K562 (cell line): ENCODE measurements at regions not wholly inside any gene's neighbourhood (a gene's known extent, or its start where the extent isn't known, plus 50 kb on each side); places are given as distances from the start of the nearest gene placed in this dataset.

Experiments used
- CREB3 ChIP-seq: fragments of 450-650 bp; conservative IDR thresholded peaks from 2 replicates; pipeline ENCODE4 v1.6.1; 2016; ENCODE audit warnings: missing genetic modification characterization, low read depth, mild to moderate bottlenecking, missing compliant biosample characterization, moderate library complexity
- CTCFL ChIP-seq: IDR thresholded peaks from 2 replicates; pipeline ENCODE4 v1.6.1; 2011; ENCODE audit warnings: borderline replicate concordance, low read depth, mild to moderate bottlenecking, moderate library complexity, low read length; ENCODE audit not compliant: insufficient read depth, poor library complexity, severe bottlenecking
- HMG20B ChIP-seq: fragments of 250-450 bp; sonication (Bioruptor Pico); IDR thresholded peaks from 2 replicates; pipeline ENCODE4 v1.5.0; 2021; ENCODE audit warnings: mild to moderate bottlenecking
- LARP7 ChIP-seq: fragments of 450-650 bp; IDR thresholded peaks from 2 replicates; pipeline ENCODE4 v1.6.1; 2016
- PBX2 ChIP-seq, 2 experiments: IDR thresholded peaks in 1 of 2; conservative IDR thresholded peaks in 1 of 2; 2 replicates each; pipeline ENCODE4 v1.6.1; 2016; ENCODE audit warnings: low read depth in 2 of 2, mild to moderate bottlenecking in 1 of 2, missing compliant biosample characterization in 1 of 2, missing genetic modification characterization in 1 of 2, moderate library complexity in 1 of 2
- PHB2 ChIP-seq: fragments of 450-650 bp; IDR thresholded peaks from 2 replicates; pipeline ENCODE4 v1.6.1; 2017; ENCODE audit warnings: low read depth
- SNIP1 ChIP-seq: fragments of 450-650 bp; IDR thresholded peaks from 2 replicates; pipeline ENCODE4 v1.7.1; 2017; ENCODE audit warnings: low read depth, mild to moderate bottlenecking
- TEAD4 ChIP-seq, 2 experiments: sonication (generic) in 1 of 2; formaldehyde crosslinking in 1 of 2; IDR thresholded peaks; 2 replicates each; pipeline versions ENCODE4 v1.6.1 to v1.8.0; 2012 to 2022; ENCODE audit warnings: borderline replicate concordance in 1 of 2, inconsistent platforms in 1 of 2, low read length in 1 of 2, mild to moderate bottlenecking in 1 of 2, missing genetic modification reagents in 1 of 2
- THRB ChIP-seq: fragments of 450-650 bp; formaldehyde crosslinking; conservative IDR thresholded peaks from 2 replicates; pipeline ENCODE4 v1.4.0; 2022; ENCODE audit warnings: mild to moderate bottlenecking, missing genetic modification characterization
- TRIM25 ChIP-seq: fragments of 450-650 bp; IDR thresholded peaks from 2 replicates; pipeline ENCODE4 v1.7.0; 2016; ENCODE audit warnings: borderline replicate concordance
- ZNF212 ChIP-seq: fragments of 450-650 bp; formaldehyde crosslinking; IDR thresholded peaks from 2 replicates; pipeline ENCODE4 v1.4.0; 2020; ENCODE audit warnings: mild to moderate bottlenecking
- ZNF224 ChIP-seq: sonication (generic); formaldehyde crosslinking; IDR thresholded peaks from 2 replicates; pipeline ENCODE4 v1.8.0; 2022; ENCODE audit warnings: mild to moderate bottlenecking, missing genetic modification reagents
- ZNF253 ChIP-seq: fragments of 250-450 bp; sonication (Bioruptor Pico); conservative IDR thresholded peaks from 2 replicates; pipeline ENCODE4 v1.6.1; 2021; ENCODE audit warnings: mild to moderate bottlenecking

GRCh38 chr20:40499391-40499790 is 189.6 kb downstream of the MAFB start (continued):
- TF ChIP-seq TRIM25 (no peak), PHB2 (no peak), CTCFL (no peak), SNIP1 (no peak), ZNF224 (CRISPR knock-in tag) (no peak), ZNF253 (CRISPR knock-in tag) (no peak), HMG20B (no peak), LARP7 (no peak), PBX2 (CRISPR knock-in tag; IDR thresholded peaks at IDR 0.05; ENCODE audit: low read depth) (no peak), PBX2 (tag; conservative IDR thresholded peaks at IDR 0.05; ENCODE audit: low read depth) (no peak), TEAD4 (IDR thresholded peaks at IDR 0.05; ENCODE audit: low read length) (no peak), TEAD4 (CRISPR knock-in tag; IDR thresholded peaks at IDR 0.05; ENCODE audit: borderline replicate concordance) (no peak), THRB (CRISPR knock-in tag) (no peak), ZNF212 (CRISPR knock-in tag) (no peak), CREB3 (no peak)
- TF ChIP-seq, all 486 proteins: peak for 0
